KBM-7 (cell line): ENCODE measurements at regions not wholly inside any gene's neighbourhood (a gene's known extent, or its start where the extent isn't known, plus 50 kb on each side); places are given as distances from the start of the nearest gene placed in this dataset.
"Not testable (repeated sequence)": the region's sequence is repeated elsewhere in the genome, so short reads cannot be mapped to it uniquely, and the experiment has no call there.

Source experiments
- DNase-seq: peaks from one replicate; pipeline ENCODE4 v3.0.0-alpha.2; 2015
- in situ Hi-C: fragments of 300-500 bp; cut with MboI; formaldehyde crosslinking; loops from 2 replicates; pipeline ENCODE4 v1.14.3; 2020; ENCODE audit warnings: low sequenced_read_pairs, low pct_unique_long_range_greater_than_20kb, mixed read lengths

DNA sequence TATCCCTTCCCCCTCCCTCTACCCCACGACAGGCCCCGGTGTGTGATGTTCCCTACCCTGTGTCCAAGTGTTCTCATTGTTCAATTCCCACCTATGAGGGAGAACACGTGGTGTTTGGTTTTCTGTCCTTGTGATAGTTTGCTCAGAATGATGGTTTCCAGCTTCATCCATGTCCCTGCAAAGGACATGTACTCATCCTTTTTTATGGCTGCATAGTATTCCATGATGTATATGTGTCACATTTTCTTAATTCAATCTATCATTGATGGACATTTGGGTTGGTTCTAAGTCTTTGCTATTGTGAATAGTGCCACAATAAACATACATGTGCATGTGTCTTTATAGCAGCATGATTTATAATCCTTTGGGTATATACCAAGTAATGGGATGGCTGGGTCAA lies 281.4 kb downstream of the PDCD6IP start:
- in situ Hi-C loops, DNase-seq: not testable (repeated sequence)

DNA sequence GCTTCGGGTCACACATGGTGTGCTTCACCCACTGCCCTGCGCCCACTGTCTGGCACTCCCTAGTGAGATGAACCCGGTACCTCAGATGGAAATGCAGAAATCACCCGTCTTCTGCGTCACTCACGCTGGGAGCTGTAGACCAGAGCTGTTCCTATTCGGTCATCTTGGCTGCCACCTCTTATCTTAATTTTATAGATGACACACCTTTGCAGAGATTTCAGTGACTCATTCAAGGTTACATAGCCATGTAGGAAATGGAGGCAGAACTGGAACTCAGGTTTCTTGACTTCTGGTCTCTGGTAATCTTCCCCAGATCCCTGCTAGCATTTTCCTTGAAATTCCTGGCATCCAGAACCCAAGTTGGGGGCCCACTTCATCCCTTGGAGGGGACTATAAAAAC lies 291.9 kb downstream of the PDCD6IP start:
- DNase-seq, in situ Hi-C loops: not testable (repeated sequence)

DNA sequence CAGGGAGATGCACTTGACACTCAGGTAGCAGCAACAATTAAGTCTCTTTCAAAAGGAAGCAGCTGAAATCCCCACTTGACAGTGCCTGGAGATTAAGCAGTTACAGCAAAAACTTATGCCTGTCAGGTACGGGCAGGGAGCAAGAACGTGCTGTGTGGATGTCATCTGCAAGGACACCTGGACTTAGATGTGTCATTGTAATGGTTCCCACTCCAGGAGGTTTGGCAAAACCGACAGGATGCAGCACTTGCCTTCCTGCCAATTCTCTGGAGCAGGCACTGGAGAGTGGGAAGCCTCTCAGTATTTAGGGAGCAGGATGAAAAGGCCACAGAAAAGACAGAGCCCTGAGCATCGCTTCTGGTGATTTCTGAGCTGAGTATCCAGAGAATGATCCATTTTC lies 292.4 kb downstream of the PDCD6IP start:
- in situ Hi-C loops, result no loop called here
- no peak for DNase-seq

DNA sequence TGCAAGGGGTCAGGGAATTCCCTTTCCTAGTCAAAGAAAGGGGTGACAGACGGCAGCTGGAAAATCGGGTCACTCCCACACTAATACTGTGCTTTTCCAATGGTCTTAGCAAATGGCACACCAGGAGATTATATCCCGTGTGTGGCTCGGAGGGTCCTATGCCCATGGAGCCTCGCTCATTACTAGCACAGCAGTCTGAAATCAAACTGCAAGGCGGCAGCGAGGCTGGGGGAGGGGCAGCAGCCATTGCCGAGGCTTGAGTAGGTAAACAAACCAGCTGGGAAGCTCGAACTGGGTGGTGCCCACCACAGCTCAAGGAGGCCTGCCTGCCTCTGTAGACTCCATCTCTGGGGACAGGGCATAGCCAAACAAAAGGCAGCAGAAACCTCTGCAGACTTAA lies 295.9 kb downstream of the PDCD6IP start:
- in situ Hi-C loops, DNase-seq: not testable (repeated sequence)

DNA sequence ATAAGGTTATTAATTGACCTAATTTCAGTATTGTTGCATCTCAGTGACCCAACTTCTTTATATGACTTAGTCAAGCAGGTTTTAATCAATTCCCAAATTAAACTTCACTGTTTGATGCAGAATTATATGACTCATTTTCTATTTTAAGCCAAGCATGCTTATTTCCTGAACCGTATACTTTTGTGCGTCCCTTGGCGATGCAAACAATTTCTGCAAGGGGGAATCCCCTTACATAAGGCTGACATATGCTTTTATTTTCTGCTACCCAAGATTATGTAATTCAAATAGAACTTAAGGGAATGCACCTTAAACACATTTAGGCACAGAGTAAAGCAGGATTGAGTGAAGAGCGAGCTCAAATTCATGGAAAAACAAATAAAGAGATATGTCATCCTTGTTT lies 303.9 kb downstream of the PDCD6IP start:
- in situ Hi-C loops, result no loop called here
- no peak for DNase-seq

DNA sequence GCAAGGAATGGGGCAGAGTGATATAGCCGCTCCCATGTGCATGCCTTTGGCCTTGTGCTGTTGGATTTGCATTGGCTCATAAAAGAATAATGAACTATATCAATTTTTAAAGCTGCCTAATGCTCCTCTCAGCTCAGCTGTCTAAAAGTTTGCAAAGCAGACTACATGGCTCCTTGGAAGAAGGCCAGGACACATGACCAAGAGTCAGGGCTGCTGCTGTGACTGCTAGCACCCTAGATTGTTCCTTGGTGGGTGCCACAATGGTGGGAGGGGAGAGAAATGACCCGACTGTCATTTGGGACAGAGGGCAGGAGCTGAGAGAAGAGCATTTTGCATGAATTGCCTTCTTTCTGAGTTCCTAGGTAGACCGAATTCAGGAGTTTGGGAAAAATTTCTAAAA lies 307.9 kb downstream of the PDCD6IP start:
- in situ Hi-C loops, result no loop called here
- no peak for DNase-seq

DNA sequence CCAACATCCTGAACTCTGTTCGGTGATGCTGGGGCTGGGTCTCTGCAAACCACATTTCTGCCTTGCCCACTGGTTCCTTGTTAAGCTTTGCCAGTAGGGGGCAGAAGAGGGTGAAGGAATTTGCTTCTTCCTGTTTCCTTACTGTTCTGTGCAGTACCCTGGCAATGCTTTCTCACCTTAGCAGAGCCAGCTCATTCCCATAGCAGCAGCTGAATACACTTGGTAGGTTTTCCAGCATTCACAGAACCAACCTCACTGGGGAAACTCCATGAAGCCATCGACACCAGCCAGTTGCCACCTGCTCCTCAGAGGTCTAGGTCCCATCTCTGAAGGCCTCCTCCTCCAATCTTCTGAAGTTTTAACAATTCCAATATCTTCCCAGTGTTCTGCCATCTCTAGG lies 308.4 kb downstream of the PDCD6IP start:
- in situ Hi-C loops, result no loop called here
- peak; percentile 74 for DNase-seq

DNA sequence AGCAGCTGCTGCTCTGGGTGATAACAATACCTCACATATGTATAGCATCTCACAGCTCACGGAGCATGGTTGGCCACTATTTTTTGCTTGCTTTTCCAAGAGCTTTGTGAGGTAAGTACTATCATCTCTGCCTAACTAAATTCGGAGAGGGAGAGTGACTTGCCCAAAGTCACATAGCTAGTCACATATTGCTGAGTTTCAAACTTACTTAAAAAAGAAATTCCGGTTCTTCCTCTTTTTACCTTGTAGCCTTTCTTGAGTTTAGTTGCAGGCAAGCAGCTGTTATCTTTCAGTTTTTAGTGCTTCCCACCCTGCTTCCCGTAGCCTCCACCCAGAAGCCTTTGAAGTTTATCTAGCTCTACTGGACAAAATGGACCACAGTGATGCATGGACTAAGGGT lies 309.2 kb downstream of the PDCD6IP start:
- DNase-seq, result no peak
- in situ Hi-C loops, result no loop called here

DNA sequence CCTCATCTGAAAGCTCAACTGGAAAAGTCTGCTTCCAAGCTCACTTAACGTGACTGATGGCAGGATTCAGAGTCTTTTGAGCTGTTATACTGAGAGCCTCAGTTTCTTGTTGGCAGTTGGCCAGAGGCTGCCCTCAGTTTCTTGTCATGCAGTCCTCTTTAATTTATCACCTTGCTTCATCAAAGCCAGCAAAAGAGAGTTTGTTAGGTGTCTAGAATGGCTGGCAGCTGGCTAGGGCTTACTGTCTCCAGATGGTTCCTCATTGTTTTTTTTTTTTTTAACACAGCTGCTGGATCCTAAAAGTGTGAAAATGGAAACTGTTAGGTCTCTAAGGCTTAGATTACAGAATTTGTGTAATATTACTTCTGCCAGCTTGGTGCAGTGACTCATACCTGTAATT lies 310.6 kb downstream of the PDCD6IP start:
- in situ Hi-C loops, result no loop called here
- no peak for DNase-seq

DNA sequence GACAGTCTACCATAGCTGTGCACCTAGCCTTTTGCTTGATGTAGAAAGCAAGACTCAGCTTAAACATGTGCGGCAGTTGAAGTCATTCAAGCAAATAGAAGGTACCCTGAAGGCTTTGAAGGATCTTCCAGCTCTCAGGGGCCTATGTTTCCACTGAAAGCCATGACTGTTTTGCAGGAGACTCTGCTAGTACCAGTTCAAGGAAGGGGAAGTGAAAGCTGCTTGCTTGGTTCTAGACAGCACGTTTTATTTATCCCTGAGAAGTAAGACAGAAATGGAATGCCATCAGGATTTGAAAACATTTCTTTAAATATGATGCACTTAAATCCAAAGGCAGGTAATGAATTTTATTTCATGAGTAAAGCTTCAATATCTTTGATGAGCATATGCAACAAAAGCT lies 311.4 kb downstream of the PDCD6IP start:
- in situ Hi-C loops, result no loop called here
- no peak for DNase-seq

DNA sequence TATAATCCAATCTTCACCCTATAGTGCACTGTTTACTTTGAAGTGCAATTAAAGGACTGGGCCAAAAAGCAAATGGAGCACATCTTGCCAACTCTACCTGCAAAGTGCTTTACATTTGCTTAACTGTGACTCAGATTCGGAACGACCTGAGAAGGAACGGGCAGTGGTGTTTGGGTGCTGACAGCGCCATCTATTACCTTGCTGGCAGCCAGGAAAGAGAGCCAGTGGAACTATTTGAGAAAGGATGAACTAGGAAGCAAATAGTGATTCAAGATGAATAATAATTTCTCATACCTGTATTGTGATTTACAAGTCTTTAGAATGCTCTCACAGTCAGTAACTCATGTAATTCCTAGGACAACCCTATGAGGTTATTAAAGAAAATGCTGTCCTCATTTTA lies 312.9 kb downstream of the PDCD6IP start:
- no peak for DNase-seq
- in situ Hi-C loops, result no loop called here

DNA sequence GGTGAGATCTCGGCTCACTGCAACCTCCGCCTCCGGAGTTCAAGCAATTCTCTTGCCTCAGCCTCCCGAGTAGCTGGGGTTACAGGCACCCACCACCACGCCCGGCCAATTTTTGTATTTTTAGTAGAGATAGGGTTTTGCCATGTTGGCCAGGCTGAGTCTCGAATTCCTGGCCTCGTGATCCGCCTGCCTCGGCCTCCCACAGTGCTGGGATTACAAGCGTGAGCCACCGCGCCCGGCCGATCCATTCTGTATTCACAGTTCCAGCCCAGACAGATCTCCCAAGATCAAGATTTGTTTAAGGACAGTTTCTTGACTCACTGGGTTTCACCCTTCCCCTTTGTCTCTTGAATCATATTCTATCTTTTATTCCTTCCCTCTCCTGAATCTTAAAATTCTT lies 313.8 kb downstream of the PDCD6IP start:
- DNase-seq, in situ Hi-C loops: not testable (repeated sequence)

DNA sequence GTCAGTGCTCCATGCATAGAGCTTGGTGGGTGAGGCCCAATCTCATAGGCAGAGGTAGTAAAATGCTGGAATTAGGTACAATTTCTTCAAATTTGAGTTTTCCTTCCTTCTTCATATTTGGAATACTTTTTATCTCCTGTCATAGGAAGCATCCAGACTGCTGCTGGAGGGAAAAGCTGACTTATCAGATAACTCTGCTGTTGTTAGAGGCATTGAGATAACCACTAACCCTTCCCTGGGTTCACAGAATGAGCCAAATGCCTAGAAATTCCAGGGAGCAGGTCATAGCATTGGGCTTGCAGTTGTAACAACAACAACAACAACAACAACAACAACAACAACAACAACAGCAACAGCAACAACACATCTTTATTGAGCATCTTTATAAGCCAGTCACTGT lies 332.7 kb downstream of the PDCD6IP start:
- in situ Hi-C loops, result no loop called here
- DNase-seq, result no peak

DNA sequence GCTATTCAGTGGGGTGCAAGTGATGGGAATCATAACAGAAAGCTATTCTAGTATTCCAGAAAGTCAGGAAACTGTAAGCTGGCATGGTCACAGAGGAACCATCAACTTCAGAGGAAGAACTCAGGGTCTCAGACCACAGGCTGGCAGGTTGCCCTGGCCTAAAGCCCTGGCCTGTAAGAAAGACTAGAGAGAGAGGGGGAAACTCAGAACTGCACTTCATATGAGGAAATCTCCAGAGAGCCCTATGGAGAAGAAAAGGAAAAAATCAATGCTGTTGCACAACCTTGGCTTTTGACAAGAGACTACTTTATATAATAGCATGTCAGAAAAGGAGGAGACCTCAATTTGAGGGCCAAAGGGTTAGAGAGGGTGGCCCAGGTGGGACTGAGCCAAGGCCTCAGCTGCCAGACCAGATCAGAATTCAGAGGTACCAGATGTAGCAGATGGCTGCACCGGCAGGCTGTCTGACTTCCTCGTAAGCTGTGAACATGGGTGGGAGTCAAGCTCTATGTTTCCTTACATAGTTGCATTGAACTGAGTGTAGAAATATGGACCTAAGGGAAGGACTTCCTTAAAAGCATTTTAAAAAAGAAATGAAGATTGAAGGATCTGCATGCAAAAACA lies 333.8 kb downstream of the PDCD6IP start:
- in situ Hi-C loops, result no loop called here
- DNase-seq, result no peak

DNA sequence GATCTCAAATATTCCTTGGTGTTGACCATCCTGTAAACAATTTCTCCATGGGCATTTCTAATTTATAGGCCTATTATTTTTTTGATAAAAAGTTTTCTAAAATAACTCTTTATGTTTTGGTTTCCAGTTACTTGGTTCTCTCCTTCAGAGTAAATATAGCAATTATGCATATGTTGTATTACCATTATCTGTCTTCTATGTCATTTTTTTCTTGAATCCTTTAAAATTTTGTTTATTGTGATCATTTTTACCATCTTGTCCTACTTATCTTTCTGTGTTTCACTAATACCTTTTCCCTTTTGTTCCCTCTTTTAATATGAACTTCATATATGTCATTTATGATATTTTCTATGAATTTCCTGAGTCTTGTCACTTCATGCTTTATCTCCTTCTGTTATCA lies 341.1 kb downstream of the PDCD6IP start:
- no peak for DNase-seq
- in situ Hi-C loops, result no loop called here

DNA sequence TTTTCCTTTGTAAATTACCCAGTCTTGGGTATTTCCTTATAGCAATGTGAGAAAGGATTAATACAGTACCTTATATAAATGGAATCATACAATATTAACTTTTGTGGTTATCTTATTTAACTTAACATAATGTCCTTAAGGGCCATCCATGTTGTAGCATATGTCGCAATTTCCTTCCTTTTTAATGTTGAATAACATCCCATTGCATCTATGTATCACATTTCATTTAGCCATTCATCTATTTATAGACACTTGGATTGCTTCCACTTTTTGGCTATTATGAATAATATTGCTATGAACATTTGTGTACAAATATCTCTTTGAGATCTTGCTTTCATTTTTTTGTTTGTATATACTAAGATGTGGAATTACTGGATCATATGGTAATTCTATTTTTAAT lies 342.2 kb downstream of the PDCD6IP start:
- in situ Hi-C loops, result no loop called here
- DNase-seq, result peak; percentile 3

DNA sequence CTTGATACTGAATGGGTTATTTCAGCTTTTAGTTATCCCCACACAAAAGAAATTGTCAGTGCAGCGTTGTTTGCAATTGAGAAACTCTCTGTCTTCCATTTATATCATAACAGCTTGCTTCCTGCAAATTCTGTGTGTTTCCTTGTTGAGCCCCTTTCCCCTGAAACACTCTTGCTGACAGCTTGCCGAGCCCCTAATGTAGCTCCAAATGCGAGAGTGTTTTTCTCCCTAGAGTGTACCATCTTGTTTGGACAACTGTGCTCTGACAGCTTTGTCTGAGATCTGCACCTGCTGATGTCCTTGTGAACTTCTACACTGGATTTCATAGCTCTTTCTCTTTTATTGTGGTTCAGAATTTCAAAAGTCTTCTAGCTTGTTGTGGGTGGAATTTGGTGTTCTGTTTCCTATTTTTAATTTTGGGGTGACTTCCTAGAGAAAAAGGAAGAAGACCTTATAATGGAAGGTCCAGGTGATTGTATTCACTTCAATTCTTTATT lies 343.5 kb downstream of the PDCD6IP start:
- DNase-seq, result no peak
- in situ Hi-C loops, result no loop called here

DNA sequence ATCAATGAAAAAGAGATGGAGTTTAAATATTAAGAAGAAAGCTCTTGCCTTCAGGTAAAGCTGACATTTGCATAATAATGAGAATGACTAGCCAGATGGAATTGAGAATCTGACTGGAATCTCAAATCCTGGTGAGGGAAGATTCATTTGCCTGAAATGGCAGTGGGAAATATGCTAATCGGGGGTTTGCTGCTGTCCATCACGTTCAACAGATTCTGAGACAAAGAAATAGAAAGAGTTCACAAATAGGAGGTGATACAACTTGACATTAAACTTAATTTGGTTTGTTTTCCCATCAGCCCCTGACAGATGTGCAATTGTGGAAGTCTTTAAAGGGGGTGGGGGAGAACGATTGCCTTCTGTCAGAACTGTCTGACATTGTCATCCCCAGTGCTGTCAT lies 347.4 kb downstream of the PDCD6IP start:
- in situ Hi-C loops, result no loop called here

DNA sequence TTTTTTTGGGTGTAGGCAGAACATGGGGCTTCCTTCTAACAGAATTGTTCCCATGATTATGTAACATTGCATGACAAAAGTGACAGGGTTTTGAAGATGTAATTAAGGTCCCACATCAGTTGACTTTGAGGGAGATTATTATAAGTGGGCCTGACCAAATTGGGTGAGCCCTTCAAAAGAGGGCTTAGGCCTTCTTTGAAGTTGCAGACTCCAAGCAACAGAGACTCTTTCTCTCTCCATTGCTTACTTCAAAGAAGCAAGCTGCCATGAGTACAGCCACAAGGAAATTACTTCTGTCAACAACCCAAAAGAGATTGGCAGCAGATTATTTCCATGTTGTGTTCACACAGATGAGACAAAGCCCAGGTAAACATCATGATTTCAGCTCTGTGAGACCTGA lies 348.2 kb downstream of the PDCD6IP start:
- in situ Hi-C loops, result no loop called here
- no peak for DNase-seq

More for the DNA sequence above, 347.4 kb downstream of the PDCD6IP start:
- no peak for DNase-seq

DNA sequence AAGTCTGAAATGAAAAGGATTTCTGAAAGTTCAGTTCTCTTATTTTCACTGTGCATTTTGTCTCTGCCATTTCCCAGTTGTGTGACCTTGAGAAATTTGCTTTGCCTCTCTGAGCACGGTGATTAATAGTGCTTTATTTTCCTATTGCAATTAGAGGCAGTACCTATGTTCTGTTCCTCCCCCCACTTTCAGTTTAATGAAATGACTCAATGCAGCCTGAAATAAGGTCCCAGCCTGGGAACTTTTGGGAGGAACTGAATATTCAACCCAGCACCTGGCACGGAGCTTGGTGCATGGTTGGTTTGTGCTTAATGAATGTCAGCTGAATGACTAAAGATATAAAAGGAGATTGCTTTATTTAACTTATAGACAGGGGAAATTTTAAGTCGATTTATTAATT lies 352.6 kb downstream of the PDCD6IP start:
- in situ Hi-C loops, result no loop called here
- DNase-seq, result no peak

DNA sequence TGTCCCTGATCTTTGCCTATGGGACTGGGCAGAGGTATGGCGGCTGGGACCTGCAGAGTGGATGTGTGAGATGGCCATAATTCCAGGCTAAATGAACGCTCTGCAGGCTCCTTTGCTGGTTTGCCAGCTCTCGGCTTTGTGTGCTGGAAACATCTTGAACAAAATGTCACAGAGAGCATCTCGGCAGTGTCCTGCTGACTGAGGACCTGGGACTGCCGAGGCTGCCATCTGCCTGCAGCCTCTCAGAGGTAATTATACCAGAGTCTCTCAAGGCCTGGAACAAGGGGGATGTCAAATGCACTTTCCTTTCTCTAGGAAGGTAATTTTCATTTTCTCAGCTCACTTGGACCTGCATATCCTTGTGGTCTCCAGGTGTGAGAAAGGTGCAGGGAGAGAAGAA lies 354.2 kb downstream of the PDCD6IP start:
- in situ Hi-C loops, result no loop called here
- no peak for DNase-seq
